ENCODE measurements at regions not wholly inside any gene's neighbourhood (a gene's known extent, or its start where the extent isn't known, plus 50 kb on each side); places are given as distances from the start of the nearest gene placed in this dataset.
A peak's percentile ranks its signal among the peaks of the same experiment; 100 is the strongest.

GRCh38 chr3:80770106-80771074, 991.1 kb downstream of the GBE1 start (continued):
- TF ChIP-seq ZBTB40 (IDR thresholded peaks at IDR 0.05) (no peak), ZBTB40 (CRISPR knock-in tag; IDR thresholded peaks at IDR 0.05) (no peak), ZBTB11 (CRISPR knock-in tag; IDR thresholded peaks at IDR 0.05) (no peak), CREB1 (IDR thresholded peaks at IDR 0.05) (no peak), CREB1 (CRISPR knock-in tag; IDR thresholded peaks at IDR 0.05) (peak; percentile 26; the same call in 1 of the 2 replicates), ZBTB1 (CRISPR knock-in tag; IDR thresholded peaks at IDR 0.05; ENCODE audit: borderline replicate concordance, low read depth) (no peak), MYBL2 (IDR thresholded peaks at IDR 0.05; ENCODE audit: low read depth) (no peak), MYBL2 (CRISPR knock-in tag; IDR thresholded peaks at IDR 0.05; ENCODE audit: borderline replicate concordance) (no peak), COPS2 (conservative IDR thresholded peaks at IDR 0.05) (no peak), ZNF445 (CRISPR knock-in tag; IDR thresholded peaks at IDR 0.05; ENCODE audit: low read depth) (no peak), POLR2G (IDR thresholded peaks at IDR 0.05; ENCODE audit: low read depth, low read length) (peak; percentile 62; the same call in 1 of the 2 replicates), ZC3H11A (IDR thresholded peaks at IDR 0.05; ENCODE audit: low read depth, low read length) (no peak), MCM7 (IDR thresholded peaks at IDR 0.05) (no peak), PYGO2 (tag; IDR thresholded peaks at IDR 0.05) (no peak)

Measured in K562 (cell line).